ENCODE measurements at regions not wholly inside any gene's neighbourhood (a gene's known extent, or its start where the extent isn't known, plus 50 kb on each side); places are given as distances from the start of the nearest gene placed in this dataset.

- H3K79me2 ChIP-seq (ENCODE audit: control insufficient read depth, insufficient read depth, low read length, poor library complexity) = no peaks in the 10 kb centered on the region
- no peak overlapping the region for H4K12ac ChIP-seq (ENCODE audit: low read depth, low read length)
- no peak overlapping the region for H2AK5ac ChIP-seq (ENCODE audit: low read length)
- H3K36me3 ChIP-seq (ENCODE audit: control insufficient read depth in 1 of 2, insufficient read depth in 2 of 2, low read length in 2 of 2) = peaks cover 11 to 18% of the 10 kb centered on the region in 2 experiments
- H3K4me2 ChIP-seq (ENCODE audit: low read length) = no peak overlapping the region
- H3K4me1 ChIP-seq (ENCODE audit: control insufficient read depth in 1 of 2, insufficient read depth in 2 of 2, low read length in 2 of 2) = peaks cover 6 to 8% of the 10 kb centered on the region in 2 experiments
- WGBS (ENCODE audit: extremely low coverage, insufficient coverage, insufficient read length) = no CpG with 5 or more reads among the region's 6 CpGs
- no peak overlapping the region for H3K23ac ChIP-seq (ENCODE audit: low read length)
- H4K91ac ChIP-seq (ENCODE audit: low read depth, low read length) = no peak overlapping the region
- no peak for DNase-seq
- H3K14ac ChIP-seq (ENCODE audit: low read length) = no peak overlapping the region
- no peak overlapping the region for H2BK12ac ChIP-seq (ENCODE audit: low read length)
- H3K4ac ChIP-seq (ENCODE audit: low read depth, low read length) = no peak overlapping the region
- no peak overlapping the region for H3K18ac ChIP-seq (ENCODE audit: low read length)
- no peaks in the 10 kb centered on the region for H3K9me3 ChIP-seq (ENCODE audit: insufficient read depth, low read depth, low read length)
- peaks cover 2% of the 10 kb centered on the region for H3K79me1 ChIP-seq (ENCODE audit: low read length)
- no peak overlapping the region for H3K4me3 ChIP-seq (ENCODE audit: low read depth, low read length)
- H3K27ac ChIP-seq (ENCODE audit: low read depth, low read length) = no peak overlapping the region
- no peak overlapping the region for H2BK120ac ChIP-seq (ENCODE audit: insufficient read depth, low read length, poor library complexity)
- H2BK5ac ChIP-seq (ENCODE audit: low read depth, low read length, poor library complexity) = no peak overlapping the region
- H2AFZ ChIP-seq (ENCODE audit: insufficient read depth, low read length, poor library complexity) = no peak overlapping the region
- no peak overlapping the region for H4K8ac ChIP-seq (ENCODE audit: low read depth, low read length)
- no peak overlapping the region for H3K9ac ChIP-seq (ENCODE audit: low read length)
- no peaks in the 10 kb centered on the region for H3K27me3 ChIP-seq (ENCODE audit: insufficient read depth, low read length)
Observed at GRCh38 chr3:78281381-78281780, 1241.5 kb downstream of the ROBO2 start.

- Histone ChIP-seq H3K4ac (ENCODE audit: low read depth, low read length) (no peak overlapping the region), H2BK12ac (ENCODE audit: low read length) (no peak overlapping the region), H2AK5ac (ENCODE audit: low read length) (no peak overlapping the region), H3K23ac (ENCODE audit: low read length) (no peak overlapping the region), H2AFZ (ENCODE audit: insufficient read depth, low read length, poor library complexity) (no peak overlapping the region), H3K79me2 (ENCODE audit: control insufficient read depth, insufficient read depth, low read length, poor library complexity) (no peaks in the 10 kb centered on the region), H4K8ac (ENCODE audit: low read depth, low read length) (no peak overlapping the region), H4K12ac (ENCODE audit: low read depth, low read length) (no peak overlapping the region), H3K4me1 (ENCODE audit: control insufficient read depth in 1 of 2, insufficient read depth in 2 of 2, low read length in 2 of 2) (peaks cover 6 to 8% of the 10 kb centered on the region in 2 experiments), H3K27ac (ENCODE audit: low read depth, low read length) (no peak overlapping the region), H4K91ac (ENCODE audit: low read depth, low read length) (no peak overlapping the region), H3K27me3 (ENCODE audit: insufficient read depth, low read length) (no peaks in the 10 kb centered on the region), H2BK120ac (ENCODE audit: insufficient read depth, low read length, poor library complexity) (no peak overlapping the region), H3K14ac (ENCODE audit: low read length) (no peak overlapping the region), H3K9me3 (ENCODE audit: insufficient read depth, low read depth, low read length) (no peaks in the 10 kb centered on the region), H3K36me3 (ENCODE audit: control insufficient read depth in 1 of 2, insufficient read depth in 2 of 2, low read length in 2 of 2) (peaks cover 9 to 12% of the 10 kb centered on the region in 2 experiments), H2BK5ac (ENCODE audit: low read depth, low read length, poor library complexity) (no peak overlapping the region), H3K4me3 (ENCODE audit: low read depth, low read length) (no peak overlapping the region), H3K4me2 (ENCODE audit: low read length) (no peak overlapping the region), H3K18ac (ENCODE audit: low read length) (no peak overlapping the region), H3K79me1 (ENCODE audit: low read length) (peaks cover 2% of the 10 kb centered on the region), H3K9ac (ENCODE audit: low read length) (no peak overlapping the region)
- WGBS (ENCODE audit: extremely low coverage, insufficient coverage, insufficient read length) = no CpG with 5 or more reads among the region's 2 CpGs
- DNase-seq = no peak
Observed at GRCh38 chr3:78283994-78284393, 1244.1 kb downstream of the ROBO2 start.

DNA sequence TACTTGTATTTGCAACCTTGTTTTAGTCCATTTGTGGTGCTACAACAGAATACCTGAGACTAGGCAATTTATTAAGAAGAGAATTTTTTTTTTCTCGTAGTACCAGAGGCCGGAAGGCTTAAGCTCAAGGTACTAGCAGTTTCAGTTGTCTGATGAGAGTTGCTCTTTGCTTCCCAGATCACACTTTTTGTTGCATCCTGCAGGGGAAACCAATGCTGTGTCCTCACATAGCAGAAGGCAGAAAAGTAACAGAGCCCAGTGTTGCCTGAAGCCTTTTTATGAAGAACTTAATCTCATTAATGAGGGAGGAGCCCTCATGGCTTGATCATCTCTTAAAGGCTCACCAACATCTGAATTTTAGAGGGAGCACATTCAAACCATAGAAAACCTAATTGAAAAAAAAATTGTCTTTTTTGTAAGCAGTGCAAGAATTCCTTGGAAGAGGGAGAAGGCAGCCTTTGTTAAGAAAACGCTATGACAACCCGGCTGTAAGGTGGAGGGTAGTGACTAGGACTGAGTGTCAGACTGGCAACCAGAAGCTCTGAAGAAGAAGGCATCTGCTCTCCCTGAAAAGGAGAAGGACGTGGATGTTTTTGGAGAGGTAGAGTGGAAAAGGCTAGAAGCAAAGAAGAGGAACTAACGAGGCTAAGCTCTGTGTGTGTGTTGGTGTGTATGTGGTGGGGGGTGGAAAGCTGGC, 1245.3 kb downstream of the ROBO2 start:
- H3K18ac ChIP-seq (ENCODE audit: low read length) = no peak overlapping the region
- H3K79me2 ChIP-seq (ENCODE audit: control insufficient read depth, insufficient read depth, low read length, poor library complexity) = no peaks in the 10 kb centered on the region
- H3K4me3 ChIP-seq (ENCODE audit: low read depth, low read length) = no peak overlapping the region
- H3K4ac ChIP-seq (ENCODE audit: low read depth, low read length) = no peak overlapping the region
- H3K14ac ChIP-seq (ENCODE audit: low read length) = no peak overlapping the region
- H3K9me3 ChIP-seq (ENCODE audit: insufficient read depth, low read depth, low read length) = no peaks in the 10 kb centered on the region
- no peak overlapping the region for H4K12ac ChIP-seq (ENCODE audit: low read depth, low read length)
- no peak overlapping the region for H4K8ac ChIP-seq (ENCODE audit: low read depth, low read length)
- H3K9ac ChIP-seq (ENCODE audit: low read length) = no peak overlapping the region
- H2AFZ ChIP-seq (ENCODE audit: insufficient read depth, low read length, poor library complexity) = no peak overlapping the region
- no peak overlapping the region for H2AK5ac ChIP-seq (ENCODE audit: low read length)
- no peak overlapping the region for H3K4me2 ChIP-seq (ENCODE audit: low read length)
- no peak overlapping the region for H4K91ac ChIP-seq (ENCODE audit: low read depth, low read length)
- peaks cover 9 to 12% of the 10 kb centered on the region in 2 experiments for H3K36me3 ChIP-seq (ENCODE audit: control insufficient read depth in 1 of 2, insufficient read depth in 2 of 2, low read length in 2 of 2)
- H2BK120ac ChIP-seq (ENCODE audit: insufficient read depth, low read length, poor library complexity) = no peak overlapping the region
- DNase-seq = no peak
- peaks cover 6 to 8% of the 10 kb centered on the region in 2 experiments for H3K4me1 ChIP-seq (ENCODE audit: control insufficient read depth in 1 of 2, insufficient read depth in 2 of 2, low read length in 2 of 2)
- no peak overlapping the region for H3K27ac ChIP-seq (ENCODE audit: low read depth, low read length)
- H3K79me1 ChIP-seq (ENCODE audit: low read length) = peaks cover 2% of the 10 kb centered on the region
- H3K23ac ChIP-seq (ENCODE audit: low read length) = no peak overlapping the region
- H2BK5ac ChIP-seq (ENCODE audit: low read depth, low read length, poor library complexity) = no peak overlapping the region
- no peaks in the 10 kb centered on the region for H3K27me3 ChIP-seq (ENCODE audit: insufficient read depth, low read length)
- no CpG with 5 or more reads among the region's 6 CpGs for WGBS (ENCODE audit: extremely low coverage, insufficient coverage, insufficient read length)
- H2BK12ac ChIP-seq (ENCODE audit: low read length) = no peak overlapping the region

DNA sequence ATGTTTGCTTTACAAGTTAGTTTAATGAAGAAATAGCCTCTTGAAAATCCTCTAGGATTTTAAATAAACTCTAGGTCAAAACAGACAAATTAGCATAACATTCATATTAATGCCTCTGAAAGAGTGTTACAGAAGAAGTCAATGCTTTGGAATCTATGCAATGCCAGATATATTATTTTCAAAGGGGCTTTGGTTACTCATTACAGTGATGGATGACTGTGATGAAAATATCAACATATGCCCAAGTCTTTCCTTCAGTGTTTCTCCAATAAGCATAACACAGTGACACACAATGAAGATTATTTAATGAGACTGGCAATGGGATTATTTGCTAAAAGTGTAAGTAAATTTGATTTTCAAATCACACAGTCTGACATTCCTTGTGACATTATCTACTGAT, 1247.2 kb downstream of the ROBO2 start:
- no peak overlapping the region for H4K12ac ChIP-seq (ENCODE audit: low read depth, low read length)
- H2BK120ac ChIP-seq (ENCODE audit: insufficient read depth, low read length, poor library complexity) = no peak overlapping the region
- H3K36me3 ChIP-seq (ENCODE audit: control insufficient read depth in 1 of 2, insufficient read depth in 2 of 2, low read length in 2 of 2) = peaks cover under 1 to 3% of the 10 kb centered on the region in 2 experiments
- no peak overlapping the region for H3K4me3 ChIP-seq (ENCODE audit: low read depth, low read length)
- H3K27ac ChIP-seq (ENCODE audit: low read depth, low read length) = no peak overlapping the region
- H3K23ac ChIP-seq (ENCODE audit: low read length) = no peak overlapping the region
- H2BK5ac ChIP-seq (ENCODE audit: low read depth, low read length, poor library complexity) = no peak overlapping the region
- H2AFZ ChIP-seq (ENCODE audit: insufficient read depth, low read length, poor library complexity) = no peak overlapping the region
- H3K9ac ChIP-seq (ENCODE audit: low read length) = no peak overlapping the region
- H3K9me3 ChIP-seq (ENCODE audit: insufficient read depth, low read depth, low read length) = no peaks in the 10 kb centered on the region
- H2AK5ac ChIP-seq (ENCODE audit: low read length) = no peak overlapping the region
- no peak overlapping the region for H3K4ac ChIP-seq (ENCODE audit: low read depth, low read length)
- H3K79me1 ChIP-seq (ENCODE audit: low read length) = no peaks in the 10 kb centered on the region
- H3K14ac ChIP-seq (ENCODE audit: low read length) = no peak overlapping the region
- H3K4me1 ChIP-seq (ENCODE audit: control insufficient read depth in 1 of 2, insufficient read depth in 2 of 2, low read length in 2 of 2) = peaks cover 0 to 2% of the 10 kb centered on the region in 2 experiments
- DNase-seq = no peak
- H4K91ac ChIP-seq (ENCODE audit: low read depth, low read length) = no peak overlapping the region
- no peak overlapping the region for H3K4me2 ChIP-seq (ENCODE audit: low read length)
- no peaks in the 10 kb centered on the region for H3K79me2 ChIP-seq (ENCODE audit: control insufficient read depth, insufficient read depth, low read length, poor library complexity)
- no peak overlapping the region for H3K18ac ChIP-seq (ENCODE audit: low read length)
- no peak overlapping the region for H4K8ac ChIP-seq (ENCODE audit: low read depth, low read length)
- no peaks in the 10 kb centered on the region for H3K27me3 ChIP-seq (ENCODE audit: insufficient read depth, low read length)
- H2BK12ac ChIP-seq (ENCODE audit: low read length) = no peak overlapping the region
